ENCODE measurements at regions not wholly inside any gene's neighbourhood (a gene's known extent, or its start where the extent isn't known, plus 50 kb on each side); places are given as distances from the start of the nearest gene placed in this dataset.
"Not testable (repeated sequence)": the region's sequence is repeated elsewhere in the genome, so short reads cannot be mapped to it uniquely, and the experiment has no call there.

DNA sequence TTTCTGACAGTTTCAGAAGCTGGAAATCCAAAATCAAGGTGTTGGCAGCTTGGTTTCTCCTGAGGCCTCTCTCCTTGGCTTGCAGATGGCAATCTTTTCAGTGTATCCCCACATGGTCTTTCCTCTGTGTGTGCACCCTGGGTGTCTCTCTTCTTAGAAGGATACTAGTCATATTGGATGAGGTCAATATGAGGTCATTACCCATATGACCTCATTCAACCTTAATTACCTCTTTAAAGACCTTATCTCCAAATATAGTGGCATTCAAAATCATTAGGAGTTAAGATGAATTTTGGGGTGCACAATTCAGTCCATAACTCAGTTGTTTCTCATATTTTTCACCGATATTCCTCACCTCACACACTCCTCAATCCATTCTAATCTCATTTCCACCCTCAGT, 92.4 kb upstream of the TGM3 start:
- DNase-seq, result no peak

DNA sequence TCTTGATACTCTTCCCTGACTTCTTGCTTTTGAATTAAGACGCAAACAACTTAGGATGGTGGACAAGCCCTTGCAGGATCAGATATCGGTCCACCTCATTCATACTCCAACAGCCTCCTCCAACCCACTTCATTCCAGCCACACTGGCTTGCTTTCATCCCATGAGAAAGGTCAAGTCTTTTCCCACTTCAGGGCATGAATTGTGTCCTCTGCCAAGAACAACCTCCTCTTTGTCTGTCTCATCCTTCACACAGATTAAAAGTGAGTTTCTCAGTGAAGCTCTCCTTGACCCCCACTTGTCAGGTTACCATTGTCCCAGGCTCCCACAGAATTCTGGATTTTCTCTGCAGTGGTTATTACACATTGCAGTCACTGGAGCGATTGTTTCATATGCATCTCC, 91.8 kb upstream of the TGM3 start:
- no peak for DNase-seq

DNA sequence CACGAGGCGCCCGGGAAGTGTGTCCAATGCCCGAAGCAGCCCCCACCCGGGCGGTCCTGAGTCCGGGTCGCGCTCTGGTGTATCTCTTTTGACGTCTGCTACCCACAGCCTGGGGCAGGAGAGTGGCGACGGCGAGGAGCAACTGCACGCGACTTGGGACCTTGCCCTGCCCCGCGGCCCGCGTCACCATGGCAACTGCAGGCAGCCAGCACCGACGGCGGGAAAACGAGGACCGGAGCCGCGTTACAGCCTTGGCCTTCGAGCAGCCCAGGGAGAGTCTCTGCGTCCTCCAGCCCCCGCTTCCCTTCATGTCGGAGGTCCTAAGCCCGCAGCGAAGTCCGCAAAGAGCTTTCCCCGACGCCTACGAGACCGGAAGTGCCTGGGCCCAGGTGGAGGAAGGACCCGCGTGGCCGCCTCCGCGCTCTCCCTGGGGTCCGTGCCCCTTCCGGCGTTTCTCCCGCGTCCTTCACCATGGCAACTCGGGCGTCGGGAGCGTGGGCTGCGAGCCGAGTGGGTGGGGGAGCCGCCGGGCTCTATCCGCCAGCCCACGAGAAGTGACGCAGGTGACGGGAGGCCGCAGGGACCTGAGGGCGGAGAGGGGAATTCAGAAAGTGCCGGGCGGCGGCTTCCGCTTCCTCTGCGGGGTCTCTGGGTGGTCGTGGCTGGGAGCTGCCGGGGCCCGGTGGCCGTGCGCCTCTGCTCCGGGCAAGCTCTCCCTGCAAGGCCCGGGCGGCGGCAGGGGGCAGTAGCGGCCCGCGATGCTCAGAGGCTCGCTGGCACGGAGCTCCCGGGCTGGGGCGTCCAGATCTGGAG, 88.6 kb upstream of the TGM3 start:
- DNase-seq, result peak; percentile 50

DNA sequence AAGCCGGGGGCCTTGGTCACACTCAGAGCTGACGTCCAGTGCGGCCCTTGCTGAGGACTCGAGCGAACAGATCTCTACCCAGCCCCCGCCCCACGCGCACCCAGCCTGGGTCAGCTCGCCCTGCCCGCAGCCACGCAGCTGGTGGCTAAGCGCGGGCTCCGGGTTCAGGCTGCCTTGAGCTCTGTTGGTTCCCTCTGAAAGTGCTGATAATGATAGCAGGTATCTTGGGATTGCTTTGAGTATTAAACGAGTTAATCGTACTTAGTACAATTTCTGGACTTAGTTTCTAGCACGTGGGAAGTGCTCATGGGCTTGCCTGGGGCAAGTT, 88.1 kb upstream of the TGM3 start:
- DNase-seq, result no peak

DNA sequence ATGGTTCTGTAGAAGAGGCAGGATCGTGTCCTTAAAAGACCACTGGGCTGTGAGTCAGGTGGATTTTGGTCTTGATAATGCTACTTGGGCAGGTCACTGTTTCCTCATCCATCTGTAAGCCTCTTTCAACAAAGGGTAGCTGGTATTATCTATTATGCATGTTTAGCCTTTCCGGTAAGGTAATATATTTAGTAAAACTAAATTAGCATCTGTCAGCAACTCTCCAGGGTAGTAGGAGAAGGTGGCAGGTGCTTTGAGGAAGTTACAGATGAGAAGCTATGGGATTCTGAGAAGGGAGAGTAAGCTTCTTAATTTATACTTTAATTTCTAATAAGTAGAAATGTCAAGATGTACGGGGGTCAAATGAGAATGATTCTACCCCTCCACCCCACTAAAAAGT, 86.9 kb upstream of the TGM3 start:
- no peak for DNase-seq

DNA sequence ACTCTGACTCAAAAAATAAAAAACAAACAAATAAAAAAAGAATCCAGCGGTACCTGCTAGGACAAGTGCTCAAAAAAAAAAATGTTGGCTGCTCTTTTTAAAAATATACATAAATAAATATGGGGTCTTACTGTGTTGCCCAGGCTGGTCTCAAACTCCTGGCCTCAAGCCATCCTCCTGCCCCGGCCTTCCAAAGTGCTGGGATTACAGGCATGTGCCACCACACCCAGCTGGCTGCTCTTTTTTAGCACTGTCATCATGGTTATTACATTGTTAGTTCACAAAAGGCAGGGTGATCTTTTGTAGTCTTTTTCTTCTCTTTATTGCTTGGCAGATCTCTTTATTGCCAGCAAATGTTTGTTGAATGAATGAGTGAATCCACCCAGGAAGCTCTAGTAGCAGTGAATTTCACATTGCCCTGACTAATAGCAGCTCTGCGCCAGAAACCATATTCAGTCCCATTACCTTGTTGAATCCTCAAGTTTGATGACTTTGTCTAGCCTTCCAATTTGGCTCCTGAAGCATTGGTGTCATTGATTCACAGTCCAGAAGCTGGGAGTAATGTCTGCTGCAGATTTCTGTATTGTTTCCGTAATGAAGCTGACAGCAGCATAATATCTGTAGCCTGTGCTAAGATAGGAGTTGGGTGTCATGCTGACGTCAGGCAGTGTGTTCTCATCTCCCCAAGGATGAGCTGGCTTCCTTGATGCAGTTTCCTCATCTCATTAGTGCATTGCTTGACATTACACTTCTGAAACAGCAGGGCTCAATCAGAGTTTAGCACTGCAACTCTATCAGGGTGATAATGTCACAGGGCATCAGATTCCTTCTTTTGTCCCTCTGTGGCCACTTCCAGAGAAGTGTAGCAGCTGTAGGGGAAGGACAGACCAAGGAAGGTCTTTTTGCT, 84.9 kb upstream of the TGM3 start:
- peak; percentile 66 for DNase-seq

DNA sequence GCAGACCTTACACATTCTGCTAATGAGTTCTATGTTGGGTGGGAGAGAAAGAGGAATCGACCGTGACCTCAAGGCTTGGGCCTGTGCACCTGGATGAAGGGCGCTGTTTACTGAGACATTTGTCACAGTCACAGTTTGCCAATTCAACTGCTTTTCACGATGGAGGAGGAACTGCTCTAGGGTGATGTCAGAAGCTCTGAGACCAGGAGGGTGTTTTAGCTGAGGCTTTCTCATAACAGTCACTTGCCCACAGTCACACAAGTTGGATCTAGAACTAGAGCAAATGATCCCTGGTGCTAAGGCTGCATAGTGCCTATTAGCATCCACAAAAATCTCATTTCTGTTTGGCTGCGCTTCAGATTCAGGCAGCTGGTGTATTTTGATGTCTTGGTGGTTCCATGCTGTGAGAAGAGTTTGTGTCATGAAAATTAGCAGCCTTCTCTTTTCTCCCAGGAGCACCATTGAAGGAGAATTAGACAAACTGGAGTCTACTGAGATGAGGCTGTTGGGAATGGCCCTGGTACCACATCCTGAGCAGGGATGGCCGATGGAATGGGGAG, 83.3 kb upstream of the TGM3 start:
- no peak for DNase-seq

DNA sequence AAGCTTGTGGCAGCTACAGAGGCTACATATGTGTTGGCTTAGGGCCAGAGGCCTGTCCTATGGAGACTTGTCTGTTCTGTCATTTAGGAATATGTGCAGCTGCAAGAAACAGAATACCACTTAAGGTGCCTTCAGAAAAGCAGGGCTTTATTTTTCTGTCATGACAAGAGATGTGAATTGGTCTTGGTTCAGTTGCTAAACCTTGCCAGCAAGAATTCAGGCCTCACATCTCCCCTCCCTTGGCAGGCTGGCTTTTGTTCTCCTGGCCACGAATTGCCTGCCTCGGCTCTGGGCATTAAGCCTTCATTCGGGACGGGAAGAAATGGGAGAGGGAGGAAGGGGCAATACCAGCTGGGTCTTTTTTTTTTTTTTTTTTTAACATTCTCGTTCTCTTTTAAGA, 82.4 kb upstream of the TGM3 start:
- DNase-seq, result no peak

DNA sequence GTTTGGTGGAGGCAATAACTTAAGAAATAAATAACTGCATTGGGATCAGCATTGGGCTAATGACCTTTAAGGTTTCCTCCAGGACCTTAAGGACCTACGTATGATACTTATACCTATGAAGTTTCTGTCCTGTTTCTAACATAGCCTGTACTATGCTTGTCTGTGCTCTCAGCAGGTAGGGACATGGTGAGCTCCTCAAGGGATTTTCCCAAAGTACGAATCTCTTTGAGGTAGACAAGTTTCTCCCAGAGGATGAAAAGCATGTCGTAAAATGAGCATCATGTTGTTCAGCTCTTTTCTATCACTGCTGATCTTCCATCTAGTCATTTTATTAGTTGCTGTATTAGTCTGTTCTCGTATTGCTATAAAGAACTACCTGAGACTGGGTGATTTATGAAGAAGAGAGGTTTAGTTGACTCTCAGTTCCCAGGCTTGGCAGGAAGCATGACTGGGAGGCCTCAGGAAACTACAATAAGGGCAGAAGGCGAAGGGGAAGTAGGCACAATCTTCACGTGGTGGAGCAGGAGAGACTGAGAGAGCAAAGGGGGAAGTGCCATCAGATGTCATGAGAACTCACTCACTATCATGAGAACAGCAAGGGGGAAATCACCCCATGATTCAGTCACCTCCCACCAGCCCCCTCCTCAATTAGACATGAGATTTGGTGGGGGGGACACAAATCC, 77.8 kb upstream of the TGM3 start:
- no peak for DNase-seq

DNA sequence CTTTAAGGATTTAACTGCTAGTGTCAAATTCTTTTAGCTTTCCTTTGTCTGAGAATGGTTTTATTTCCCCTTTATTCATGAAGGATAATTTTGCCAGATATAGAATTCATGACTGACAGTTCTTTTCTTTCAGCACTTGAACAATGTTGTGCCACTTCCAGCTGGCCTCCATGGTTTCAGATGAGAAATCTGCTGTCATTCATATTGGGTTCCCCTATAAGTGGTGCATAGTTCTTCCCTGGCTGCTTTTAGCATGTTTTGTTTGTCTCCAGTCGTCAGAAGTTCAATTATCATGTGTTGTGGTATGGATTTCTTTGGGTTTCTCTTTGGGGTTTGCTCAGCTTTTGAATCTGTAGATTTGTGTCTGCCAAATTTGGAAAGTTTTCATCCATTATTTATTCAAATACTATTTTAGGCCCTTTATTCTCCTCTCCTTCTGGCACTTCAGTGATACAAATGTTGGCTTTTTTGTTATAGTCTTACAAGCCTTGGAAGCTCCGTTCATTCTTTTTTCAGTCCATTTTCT, 76.3 kb upstream of the TGM3 start:
- no peak for DNase-seq

DNA sequence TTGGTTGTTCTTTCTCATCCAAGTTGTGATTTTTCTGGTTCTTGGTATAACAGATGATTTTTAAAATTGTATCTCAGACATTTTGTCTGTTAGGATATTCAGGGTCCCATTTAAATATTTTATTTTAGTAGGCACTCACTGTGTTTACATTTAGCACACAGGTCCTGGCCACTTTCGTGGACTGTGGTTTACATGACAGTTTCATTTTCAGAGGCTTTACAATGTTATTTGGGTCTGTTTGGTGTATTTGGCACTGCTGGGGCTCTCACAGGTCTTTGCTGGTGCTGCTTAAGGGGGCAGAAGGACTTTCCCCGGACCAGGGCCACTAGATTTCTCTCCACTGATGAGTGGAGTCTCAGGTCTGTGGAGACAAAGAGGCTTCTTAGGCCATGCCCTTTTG, 75.5 kb upstream of the TGM3 start:
- DNase-seq, result no peak

DNA sequence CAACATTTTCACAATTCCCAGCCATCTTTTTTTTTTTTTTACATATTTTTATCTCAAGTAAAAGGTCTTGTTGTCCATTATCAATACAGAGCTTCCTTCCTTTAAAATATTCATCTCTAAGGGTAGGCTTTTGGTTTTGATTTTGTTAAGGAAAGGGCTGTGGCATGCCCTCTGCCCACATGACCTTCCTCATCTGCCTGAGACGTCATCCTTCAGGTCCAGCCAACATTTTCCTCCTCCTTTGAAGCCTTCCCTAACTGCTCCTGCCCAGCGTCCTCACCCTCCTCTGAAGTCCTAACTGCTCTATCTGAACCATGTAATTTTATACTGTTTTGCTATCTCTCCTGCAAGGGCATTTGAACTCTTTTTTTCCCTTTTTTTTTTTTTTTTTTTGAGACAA, 73.9 kb upstream of the TGM3 start:
- no peak for DNase-seq

DNA sequence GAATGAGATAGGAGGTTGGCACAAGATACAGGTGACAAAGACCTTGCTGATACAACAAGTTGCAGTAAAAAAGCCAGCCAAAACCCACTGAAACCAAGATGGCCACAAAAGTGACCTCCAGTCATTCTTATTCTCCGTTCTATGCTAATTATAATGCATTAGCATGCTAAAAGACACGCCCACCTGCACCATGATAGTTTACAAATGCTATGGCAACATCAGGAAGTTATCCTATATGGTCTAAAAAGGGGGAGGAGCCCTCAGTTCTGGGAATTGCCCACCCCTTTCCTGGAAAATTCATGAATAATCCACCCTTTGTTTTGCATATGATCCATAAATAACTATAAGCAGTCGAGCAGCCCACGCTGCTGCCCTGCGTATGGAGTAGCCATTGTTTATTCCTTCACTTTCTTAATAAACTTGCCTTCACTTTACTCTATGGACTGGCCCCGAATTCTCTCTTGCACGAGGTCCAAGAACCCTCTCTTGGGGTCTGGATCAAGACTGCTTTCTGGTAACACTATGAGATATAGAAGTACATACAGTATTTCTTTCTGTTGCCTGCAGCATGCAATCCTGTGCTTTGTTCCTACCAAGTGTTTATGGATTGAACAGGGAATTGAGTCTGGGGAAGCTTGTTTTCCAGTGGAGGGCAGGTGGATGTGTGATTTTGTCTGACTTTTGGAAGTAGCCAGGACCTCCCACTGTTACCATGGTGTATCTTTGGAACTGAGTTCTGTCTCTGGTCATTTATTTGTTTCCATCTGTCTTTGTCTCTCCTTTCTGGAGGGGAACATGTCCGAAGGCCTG, 72.0 kb upstream of the TGM3 start:
- DNase-seq, result no peak

DNA sequence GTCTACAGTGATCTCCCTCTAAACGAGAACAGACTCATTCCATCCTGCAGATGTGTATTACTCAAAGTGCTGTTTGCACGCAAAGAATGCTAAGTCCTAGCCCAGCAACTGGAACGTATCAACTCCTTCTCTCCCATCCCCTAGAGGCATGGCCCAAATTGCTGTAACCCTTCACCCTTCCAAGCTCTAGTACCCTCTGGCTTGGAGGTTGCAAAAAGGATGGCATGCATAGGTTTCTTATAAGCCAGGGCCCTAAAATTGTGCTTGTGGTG, 71.5 kb upstream of the TGM3 start:
- no peak for DNase-seq

DNA sequence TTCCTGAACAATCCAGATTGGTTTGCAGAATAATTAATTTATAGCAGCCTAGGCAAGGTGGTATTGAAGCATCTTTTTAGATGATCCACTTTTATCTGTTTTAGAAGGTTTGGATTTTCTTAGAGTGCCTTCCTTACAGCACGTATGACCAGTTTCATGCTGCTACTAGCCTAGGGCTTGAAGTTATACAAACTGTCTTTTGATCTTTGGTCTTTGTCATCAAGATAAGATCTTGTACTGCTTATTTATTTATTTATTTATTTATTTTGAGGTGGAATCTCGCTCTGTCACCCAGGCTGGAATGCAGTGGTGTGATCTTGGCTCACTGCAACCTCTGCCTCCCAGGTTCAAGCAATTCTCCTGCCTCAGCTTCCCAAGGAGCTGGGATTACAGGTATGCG, 68.5 kb upstream of the TGM3 start:
- not testable (repeated sequence) for DNase-seq

DNA sequence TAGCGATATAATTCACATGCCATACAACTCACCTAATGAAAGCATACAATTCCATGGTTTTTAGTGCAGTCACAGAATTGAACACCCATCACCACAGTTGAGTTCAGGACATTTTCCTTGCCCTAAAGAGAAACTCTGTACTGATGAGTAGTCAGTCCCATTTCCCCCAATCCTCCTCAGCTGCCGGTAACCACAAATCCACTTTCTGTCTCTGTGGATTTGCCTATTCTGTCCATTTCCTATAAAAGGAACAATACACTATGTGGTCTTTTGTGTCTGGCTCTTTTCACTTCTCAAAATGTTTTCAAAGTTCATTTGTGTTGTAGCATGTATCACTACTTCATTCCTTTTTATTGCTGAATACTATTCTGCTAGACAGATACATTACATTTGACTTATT, 67.9 kb upstream of the TGM3 start:
- no peak for DNase-seq

DNA sequence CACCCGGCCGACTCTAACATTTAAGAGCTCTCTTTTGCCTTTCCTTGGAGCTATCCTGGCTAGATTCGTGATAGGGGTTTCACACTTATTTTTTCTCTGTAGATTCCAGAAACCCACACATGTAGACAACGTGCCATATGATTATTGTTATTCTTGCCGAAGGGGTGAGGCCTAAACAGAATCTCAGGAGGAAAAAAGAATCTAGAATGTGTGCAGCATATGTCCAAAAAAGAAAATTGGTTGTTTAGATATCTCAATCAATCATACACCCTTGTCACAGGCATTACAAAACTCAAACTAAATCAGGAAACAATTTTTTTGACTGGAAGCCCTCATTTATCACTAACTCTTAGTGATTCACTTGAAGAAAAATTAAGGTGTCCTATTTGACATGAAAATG, 66.9 kb upstream of the TGM3 start:
- DNase-seq, result peak; percentile 10

DNA sequence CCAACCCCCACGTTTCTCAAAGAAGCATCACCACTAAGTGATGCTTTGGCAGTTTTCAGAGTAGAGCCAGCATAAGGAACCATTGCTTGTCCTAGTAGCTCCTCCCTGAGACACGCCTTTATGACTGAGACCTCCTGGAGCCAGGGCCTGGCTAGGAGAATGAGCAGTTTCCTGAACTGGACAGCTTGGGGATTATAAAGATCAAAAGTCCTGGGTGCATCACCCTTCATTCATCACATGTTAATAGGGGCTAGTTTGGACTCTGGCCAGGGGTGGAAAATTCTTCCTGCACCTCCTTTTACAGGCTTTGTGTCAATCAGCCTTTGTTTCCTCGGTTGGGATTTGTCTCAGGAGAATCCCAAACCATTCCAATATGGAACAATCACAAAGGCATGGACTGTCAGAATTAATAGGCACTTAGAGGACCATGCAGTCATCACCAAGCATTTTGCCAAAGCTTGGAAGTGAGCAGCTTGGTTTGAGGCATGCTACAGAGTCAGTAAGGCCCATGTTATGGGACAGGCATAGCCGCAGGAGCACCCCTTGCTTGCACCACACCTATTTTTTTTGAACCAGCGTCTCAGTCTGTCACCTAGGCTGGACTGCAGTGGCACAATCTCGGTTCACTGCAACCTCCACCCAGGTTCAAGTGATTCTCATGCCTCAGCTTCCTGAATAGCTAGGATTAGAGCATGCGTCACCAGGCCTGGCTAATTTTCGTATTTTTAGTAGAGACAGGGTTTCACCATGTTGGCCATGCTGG, 64.9 kb upstream of the TGM3 start:
- DNase-seq, result no peak

DNA sequence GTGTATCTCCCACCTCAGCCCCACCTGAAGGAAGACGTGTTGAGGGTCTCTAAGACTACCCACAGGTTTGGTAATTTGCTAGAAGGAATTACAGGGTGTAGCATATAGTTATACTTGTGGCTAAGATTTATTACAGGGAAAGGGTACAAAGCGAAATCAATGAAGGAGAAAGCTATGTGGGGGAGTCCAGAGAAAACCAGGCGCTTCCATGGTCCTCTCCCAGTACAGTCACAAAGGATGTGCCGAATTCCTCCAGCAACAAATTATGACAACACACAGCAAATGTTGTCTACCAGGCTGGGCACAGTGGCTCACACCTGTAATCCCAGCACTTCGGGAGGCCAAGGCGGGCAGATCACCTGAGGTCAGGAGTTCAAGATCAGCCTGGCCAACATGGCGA, 64.1 kb upstream of the TGM3 start:
- no peak for DNase-seq

DNA sequence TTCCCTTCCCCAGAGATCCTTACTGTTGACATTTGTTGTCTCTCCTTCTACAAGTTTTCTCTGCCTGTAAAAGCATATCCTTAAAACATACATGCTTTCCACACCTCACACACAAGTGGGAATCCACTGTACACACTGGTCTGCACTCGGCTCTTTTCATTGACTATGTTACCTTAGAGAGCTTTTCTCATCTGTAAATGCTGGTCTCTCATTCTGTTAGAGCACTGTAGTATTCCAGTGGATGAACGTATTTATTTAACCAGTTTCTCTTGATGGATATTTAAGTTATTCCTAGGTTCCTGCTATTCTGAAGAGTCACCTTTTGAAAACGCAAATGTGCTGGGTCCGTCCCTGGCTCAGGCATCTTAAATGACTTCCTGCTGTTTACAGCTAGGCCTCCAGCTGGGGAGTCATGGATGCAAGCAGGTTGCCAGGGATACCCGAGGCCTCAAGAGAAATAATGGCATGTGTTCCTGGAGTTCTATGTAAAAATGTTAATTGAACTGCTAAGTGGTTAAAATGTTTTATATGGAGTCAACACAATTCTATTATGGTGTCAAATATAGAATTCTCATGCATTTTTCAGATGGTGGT, 61.1 kb upstream of the TGM3 start:
- peak; percentile 38 for DNase-seq

DNA sequence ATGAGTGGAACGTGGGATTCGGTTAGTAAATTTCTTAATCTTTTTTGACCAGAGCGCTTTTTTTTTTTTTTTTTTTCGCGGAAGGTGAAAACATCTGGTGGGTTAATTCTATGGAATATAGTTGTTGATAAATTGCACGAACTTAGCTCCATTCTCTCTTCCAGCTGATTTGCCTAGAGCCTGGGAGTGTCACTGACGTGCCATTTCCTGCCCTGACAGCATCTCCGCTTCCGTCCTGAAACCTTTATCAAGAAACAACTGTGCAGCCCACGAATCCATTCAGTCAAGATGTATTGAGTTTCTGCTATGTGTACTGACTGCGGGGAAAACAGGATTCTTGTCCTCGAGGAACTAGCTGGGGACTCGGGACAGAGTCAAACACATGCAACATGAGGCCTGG, 59.5 kb upstream of the TGM3 start:
- no peak for DNase-seq
